Esophagus muscularis mucosa (tissue), 4 donors: ENCODE measurements at regions not wholly inside any gene's neighbourhood (a gene's known extent, or its start where the extent isn't known, plus 50 kb on each side); places are given as distances from the start of the nearest gene placed in this dataset.

Experiments
- DNase-seq: peaks from one replicate; pipeline ENCODE4 v3.0.0-alpha.2; 2017; ENCODE audit errors: extremely low spot score
- H3K27ac ChIP-seq, 4 donors: fragments of 200-600 bp; sonication (generic); replicated peaks in 1 of 4; 1 replicate in 3 of 4; 2 replicates in 1 of 4; pipeline ENCODE4 v1.5.1; 2016 to 2019; ENCODE audit warnings: mild to moderate bottlenecking in 1 of 4
- H3K27me3 ChIP-seq, 4 donors: fragments of 200-600 bp; sonication (generic); one replicate each; pipeline versions ENCODE4 v1.5.1 to v1.6.0; 2016 to 2019
- H3K36me3 ChIP-seq, 4 donors: fragments of 200-600 bp; sonication (generic); one replicate each; pipeline ENCODE4 v1.5.1; 2016 to 2019
- H3K4me1 ChIP-seq, 4 donors: fragments of 200-600 bp; sonication (generic); one replicate each; pipeline ENCODE4 v1.5.1; 2016 to 2019
- H3K4me3 ChIP-seq, 4 donors: fragments of 200-600 bp; sonication (generic); 1 replicate in 2 of 4; 2 replicates in 2 of 4; pipeline ENCODE4 v1.5.1; 2016 to 2019; ENCODE audit warnings: mild to moderate bottlenecking in 4 of 4, moderate library complexity in 1 of 4
- H3K9me3 ChIP-seq, 4 donors: fragments of 200-600 bp; sonication (generic); 1 replicate in 3 of 4; 2 replicates in 1 of 4; pipeline ENCODE4 v1.5.1; 2016 to 2019
- CTCF ChIP-seq, 3 experiments: fragments of 200-600 bp in 2 of 3; fragments of 450-650 bp in 1 of 3; sonication (generic) in 2 of 3; IDR thresholded peaks; one replicate each; pipeline ENCODE4 v1.5.1; 2017 to 2019; ENCODE audit warnings: antibody characterized with exemption in 3 of 3, mild to moderate bottlenecking in 2 of 3, moderate library complexity in 1 of 3
- EP300 ChIP-seq: sonication (generic); formaldehyde crosslinking; IDR thresholded peaks from one replicate; pipeline ENCODE4 v1.6.1; 2017; ENCODE audit warnings: antibody characterized with exemption
- POLR2A ChIP-seq: fragments of 450-650 bp; IDR thresholded peaks from one replicate; pipeline ENCODE4 v1.6.1; 2017; ENCODE audit warnings: antibody characterized with exemption, moderate library complexity, mild to moderate bottlenecking, low read depth
- POLR2AphosphoS5 ChIP-seq, 2 donors: sonication (generic); formaldehyde crosslinking; IDR thresholded peaks; one replicate each; pipeline ENCODE4 v1.6.1; 2017; ENCODE audit warnings: antibody characterized with exemption in 2 of 2
- WGBS: methylation state at CpG from one replicate; pipeline ENCODE4 v1.1.5; 2018; 5-methylcytosine and 5-hydroxymethylcytosine counted together
- intact Hi-C: fragments of 100-400 bp; cut with DNase I; formaldehyde crosslinking; loops from one replicate; pipeline ENCODE4 v1.15.1; 2023

- WGBS: 87% methylated on average over 2 of the region's 2 CpGs
- no peaks in the 10 kb centered on the region for H3K27me3 ChIP-seq
- H3K9me3 ChIP-seq: peaks cover 0 to 20% (median 6%) of the 10 kb centered on the region in 4 donors
- no peak overlapping the region for H3K4me3 ChIP-seq
- H3K4me1 ChIP-seq: no peaks in the 10 kb centered on the region
- H3K27ac ChIP-seq: no peak overlapping the region
- TF ChIP-seq POLR2A (no peak), POLR2AphosphoS5 (IDR thresholded peaks at IDR 0.05) (no peak), CTCF (IDR thresholded peaks at IDR 0.05) (no peak)
- intact Hi-C loops: no loop called here
- DNase-seq: no peak
- no peaks in the 10 kb centered on the region for H3K36me3 ChIP-seq
These were observed 1269.6 kb upstream of the CITED2 start for GRCh38 chr6:140644017-140644416.

GRCh38 chr6:140641412-140641811 lies 1267.0 kb upstream of the CITED2 start:
- H3K36me3 ChIP-seq: no peaks in the 10 kb centered on the region
- no peak for DNase-seq
- H3K4me1 ChIP-seq: peaks cover 0 to 9% (median 8%) of the 10 kb centered on the region in 4 donors
- no peak overlapping the region for H3K27ac ChIP-seq
- H3K4me3 ChIP-seq: no peak overlapping the region
- no peak for TF ChIP-seq CTCF (IDR thresholded peaks at IDR 0.05)
- no peak for TF ChIP-seq POLR2AphosphoS5 (IDR thresholded peaks at IDR 0.05)
- no peaks in the 10 kb centered on the region for H3K27me3 ChIP-seq
- H3K9me3 ChIP-seq: peaks cover 0 to under 1% (median 0%) of the 10 kb centered on the region in 4 donors
- intact Hi-C loops: no loop called here

- H3K4me3 ChIP-seq: peak overlapping the region in 2 of 4 donors; percentile 2 to 20
- WGBS: 40% methylated on average over 2 of the region's 2 CpGs
- TF ChIP-seq POLR2A: no peak
- no peak for TF ChIP-seq EP300
- no peak for TF ChIP-seq POLR2AphosphoS5 (IDR thresholded peaks at IDR 0.05)
- no peak for TF ChIP-seq CTCF (IDR thresholded peaks at IDR 0.05)
- intact Hi-C loops: no loop called here
- H3K27ac ChIP-seq: no peak overlapping the region
- no peaks in the 10 kb centered on the region for H3K9me3 ChIP-seq
- no peaks in the 10 kb centered on the region for H3K36me3 ChIP-seq
- H3K4me1 ChIP-seq: peaks cover 0 to 14% (median 12%) of the 10 kb centered on the region in 4 donors
- H3K27me3 ChIP-seq: no peaks in the 10 kb centered on the region
- DNase-seq: no peak
These were observed 1262.5 kb upstream of the CITED2 start for GRCh38 chr6:140636908-140637402.

GRCh38 chr6:140636271-140636907 lies 1261.9 kb upstream of the CITED2 start:
- Histone ChIP-seq H3K9me3 (no peaks in the 10 kb centered on the region), H3K36me3 (no peaks in the 10 kb centered on the region), H3K27ac (no peak overlapping the region), H3K27me3 (no peaks in the 10 kb centered on the region), H3K4me1 (peaks cover 0 to 14% (median 12%) of the 10 kb centered on the region in 4 donors), H3K4me3 (peak overlapping the region in 2 of 4 donors; percentile 2 to 20)
- 76% methylated on average over 11 of the region's 11 CpGs for WGBS
- TF ChIP-seq CTCF (IDR thresholded peaks at IDR 0.05) (no peak), POLR2A (no peak), EP300 (no peak)
- intact Hi-C loops: no loop called here
- no peak for DNase-seq

- Histone ChIP-seq H3K36me3 (no peaks in the 10 kb centered on the region), H3K27ac (no peak overlapping the region), H3K27me3 (no peaks in the 10 kb centered on the region), H3K4me3 (no peak overlapping the region), H3K9me3 (peaks cover 0 to 15% (median 6%) of the 10 kb centered on the region in 4 donors), H3K4me1 (no peaks in the 10 kb centered on the region)
- intact Hi-C loops: no loop called here
- no peak for TF ChIP-seq CTCF (IDR thresholded peaks at IDR 0.05)
- WGBS: 100% methylated on average over 1 of the region's 1 CpG
- DNase-seq: no peak
These were observed 1252.6 kb upstream of the CITED2 start for GRCh38 chr6:140627002-140627401.
